D721Med (cell line): ENCODE measurements at regions not wholly inside any gene's neighbourhood (a gene's known extent, or its start where the extent isn't known, plus 50 kb on each side); places are given as distances from the start of the nearest gene placed in this dataset.

Experiments
- DNase-seq: peaks from one replicate; pipeline ENCODE4 v3.0.0; 2011; ENCODE audit warnings: low spot score; ENCODE audit not compliant: insufficient read length
- FAIRE-seq: peaks from 2 replicates; lab custom pipeline; 2011; peaks lifted over from hg19 to GRCh38; lab: Jason Lieb, UNC
- TF ChIP-seq, protein P1 (sequence below): IDR thresholded peaks from 2 replicates; pipeline ENCODE4 v1.5.1; 2012; ENCODE audit warnings: mild to moderate bottlenecking, control low read depth; ENCODE audit not compliant: insufficient read depth; ENCODE audit errors: missing control alignments

DNA sequence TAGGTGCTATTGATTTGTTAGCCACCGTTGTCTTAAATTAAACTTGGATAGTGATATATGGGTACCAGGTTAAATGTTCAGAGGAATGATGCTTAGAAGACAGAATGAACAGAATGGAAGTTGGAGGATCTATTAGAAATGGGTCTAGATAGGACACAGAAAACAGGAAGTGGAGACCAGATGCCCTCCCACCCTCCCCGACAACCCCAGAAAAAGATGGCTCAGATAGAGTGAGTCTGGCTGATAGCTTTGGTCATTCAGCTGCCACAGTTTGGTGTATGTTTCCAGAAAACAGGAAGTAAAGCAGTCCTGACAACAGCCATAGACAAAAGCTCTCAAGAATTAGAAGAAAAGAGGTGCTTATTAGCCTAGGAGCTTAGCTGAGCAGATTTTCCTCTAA lies 71.5 kb upstream of the DSG1 start:
- TF ChIP-seq, protein P1, sequence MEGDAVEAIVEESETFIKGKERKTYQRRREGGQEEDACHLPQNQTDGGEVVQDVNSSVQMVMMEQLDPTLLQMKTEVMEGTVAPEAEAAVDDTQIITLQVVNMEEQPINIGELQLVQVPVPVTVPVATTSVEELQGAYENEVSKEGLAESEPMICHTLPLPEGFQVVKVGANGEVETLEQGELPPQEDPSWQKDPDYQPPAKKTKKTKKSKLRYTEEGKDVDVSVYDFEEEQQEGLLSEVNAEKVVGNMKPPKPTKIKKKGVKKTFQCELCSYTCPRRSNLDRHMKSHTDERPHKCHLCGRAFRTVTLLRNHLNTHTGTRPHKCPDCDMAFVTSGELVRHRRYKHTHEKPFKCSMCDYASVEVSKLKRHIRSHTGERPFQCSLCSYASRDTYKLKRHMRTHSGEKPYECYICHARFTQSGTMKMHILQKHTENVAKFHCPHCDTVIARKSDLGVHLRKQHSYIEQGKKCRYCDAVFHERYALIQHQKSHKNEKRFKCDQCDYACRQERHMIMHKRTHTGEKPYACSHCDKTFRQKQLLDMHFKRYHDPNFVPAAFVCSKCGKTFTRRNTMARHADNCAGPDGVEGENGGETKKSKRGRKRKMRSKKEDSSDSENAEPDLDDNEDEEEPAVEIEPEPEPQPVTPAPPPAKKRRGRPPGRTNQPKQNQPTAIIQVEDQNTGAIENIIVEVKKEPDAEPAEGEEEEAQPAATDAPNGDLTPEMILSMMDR, result no peak
- FAIRE-seq (no peak), DNase-seq (no peak)

- DNase-seq (no peak), FAIRE-seq (no peak)
- TF ChIP-seq, protein P1, result no peak
Measured at GRCh38 chr18:31247574-31248199, 70.3 kb upstream of the DSG1 start.

DNA sequence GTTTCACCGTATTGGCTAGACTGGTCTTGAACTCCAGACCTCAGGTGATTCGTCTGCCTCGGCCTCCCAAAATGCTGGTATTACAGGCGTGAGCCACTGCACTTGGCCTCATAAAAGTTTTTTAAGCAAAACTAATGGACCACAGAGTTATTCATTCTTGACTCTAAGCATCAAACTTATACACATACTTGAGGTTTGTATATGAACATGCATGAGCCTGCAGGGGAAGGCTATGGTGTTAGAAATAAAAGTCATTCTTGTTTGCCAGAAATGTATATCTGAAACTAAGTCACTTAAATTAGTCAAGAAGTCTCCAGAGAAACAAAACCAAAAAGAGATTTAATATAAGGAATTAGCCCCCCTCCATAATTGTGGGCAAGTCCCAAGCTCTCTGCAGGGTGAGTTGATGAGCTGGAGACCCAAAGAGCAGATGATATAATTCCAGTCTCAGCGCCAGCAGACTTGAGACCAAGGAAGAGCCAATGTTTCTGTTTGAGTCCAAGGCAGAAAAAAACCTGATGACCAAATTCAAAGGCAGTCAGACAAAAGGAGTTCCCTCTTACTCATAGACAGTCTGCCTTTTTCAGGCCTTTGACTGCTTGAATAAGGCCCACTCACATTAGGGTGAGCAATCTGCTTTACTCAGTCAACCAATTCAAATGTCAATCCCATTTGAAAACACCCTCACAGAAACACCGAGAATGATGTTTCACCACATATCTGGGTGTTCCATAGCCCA lies 69.0 kb upstream of the DSG1 start:
- TF ChIP-seq, protein P1, result no peak
- FAIRE-seq (no peak), DNase-seq (no peak)

DNA sequence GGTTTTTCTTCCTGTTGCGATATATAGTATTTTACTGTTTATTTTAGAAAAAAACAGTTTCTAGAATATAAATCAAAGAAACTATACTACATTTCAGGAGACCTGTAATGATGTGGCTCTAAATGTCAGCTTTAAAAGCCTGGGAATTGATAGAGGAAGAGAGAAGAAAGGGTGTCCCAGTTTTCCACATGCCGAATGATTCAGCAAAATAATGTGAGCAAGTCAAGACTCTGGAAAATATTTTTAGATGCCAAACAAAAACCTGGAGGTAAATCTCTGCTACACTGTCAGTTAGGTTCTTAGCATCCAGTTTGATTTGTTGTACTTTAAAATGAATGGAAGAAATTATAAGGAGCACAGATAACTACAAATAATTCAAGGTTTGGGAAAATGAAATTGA lies 67.1 kb upstream of the DSG1 start:
- FAIRE-seq (no peak), DNase-seq (no peak)
- TF ChIP-seq, protein P1, result no peak

GRCh38 chr18:31252522-31252921 lies 65.4 kb upstream of the DSG1 start:
- DNase-seq, result no peak
- TF ChIP-seq, protein P1, result no peak
- FAIRE-seq, result peak; percentile 78

- FAIRE-seq (no peak), DNase-seq (no peak)
- TF ChIP-seq, protein P1, result no peak
Measured at GRCh38 chr18:31255953-31256352, 62.0 kb upstream of the DSG1 start.

DNA sequence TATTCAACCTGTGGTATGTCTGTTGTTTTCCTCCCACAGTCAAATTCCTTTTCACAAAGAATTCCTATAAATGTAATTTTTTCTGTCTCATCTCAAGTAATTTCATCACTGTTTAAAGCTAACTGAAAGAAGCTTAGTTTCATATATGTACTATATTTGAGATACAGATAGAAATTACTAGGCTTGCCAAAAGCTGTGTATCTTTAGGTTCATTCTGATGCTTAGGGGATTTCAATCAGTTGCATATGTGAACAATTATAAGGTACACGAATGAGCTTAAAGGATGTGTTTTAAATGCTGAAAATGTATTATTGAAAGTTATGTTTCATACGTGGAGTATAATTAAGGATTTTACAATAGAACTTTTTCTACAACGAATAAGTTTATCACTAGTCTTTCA lies 59.2 kb upstream of the DSG1 start:
- TF ChIP-seq, protein P1, result no peak
- DNase-seq (no peak), FAIRE-seq (peak; percentile 21)
